AG08395 (cell line): ENCODE measurements at regions not wholly inside any gene's neighbourhood (a gene's known extent, or its start where the extent isn't known, plus 50 kb on each side); places are given as distances from the start of the nearest gene placed in this dataset.

Experiments
- DNase-seq: peaks from one replicate; pipeline ENCODE4 v3.0.0; 2012; ENCODE audit warnings: mixed read lengths, low spot score

DNA sequence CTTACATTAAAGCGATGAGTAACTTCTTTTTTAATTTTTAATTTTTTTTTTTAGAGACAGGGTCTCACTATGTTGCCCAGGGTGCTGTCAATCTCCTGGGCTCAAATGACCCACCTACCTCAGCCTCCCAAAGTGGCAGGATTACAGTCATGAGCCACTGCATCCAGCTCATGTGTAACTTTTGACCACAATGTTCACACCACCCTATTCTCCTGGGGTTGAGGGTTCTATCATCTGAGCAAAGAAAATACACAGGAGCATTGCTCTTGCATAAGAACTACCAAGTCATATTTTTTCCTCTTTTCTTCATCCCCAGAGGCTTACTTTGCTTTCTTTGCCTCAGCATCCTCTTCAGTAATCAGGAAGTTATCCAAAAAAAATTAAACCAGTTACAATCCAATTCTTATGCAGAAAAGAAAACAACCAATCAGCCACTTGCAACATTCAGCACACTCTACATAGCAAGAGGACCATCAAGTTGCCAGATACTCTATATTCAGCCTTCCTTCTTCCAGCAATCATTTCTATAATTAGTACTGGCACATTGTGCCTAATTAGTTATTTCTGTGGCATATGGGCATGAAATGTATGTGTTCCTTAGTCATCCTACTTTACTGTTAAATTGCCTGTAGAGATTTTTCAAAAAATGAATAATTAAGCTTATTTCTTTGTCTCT is 345.6 kb downstream of the AKAIN1 start:
- no peak for DNase-seq

DNA sequence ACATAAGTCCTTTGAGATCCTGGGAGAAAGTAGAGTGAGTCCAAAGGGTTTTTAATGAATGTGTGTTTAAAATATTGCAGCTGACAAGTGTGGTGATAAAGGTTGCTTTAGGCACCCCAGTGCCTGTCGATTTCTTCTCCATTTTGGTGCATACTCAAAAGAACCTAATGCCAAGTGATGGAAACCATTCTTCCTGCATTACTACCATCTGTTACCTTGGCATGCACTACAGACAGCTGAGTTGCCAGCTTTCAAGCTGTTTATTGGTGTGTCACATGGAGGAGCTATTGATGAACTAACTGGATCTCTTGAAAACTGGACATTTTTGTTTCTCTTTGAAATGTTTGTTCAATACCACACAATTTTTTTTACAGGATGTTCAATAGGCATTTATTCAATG is 350.0 kb downstream of the AKAIN1 start:
- no peak for DNase-seq

DNA sequence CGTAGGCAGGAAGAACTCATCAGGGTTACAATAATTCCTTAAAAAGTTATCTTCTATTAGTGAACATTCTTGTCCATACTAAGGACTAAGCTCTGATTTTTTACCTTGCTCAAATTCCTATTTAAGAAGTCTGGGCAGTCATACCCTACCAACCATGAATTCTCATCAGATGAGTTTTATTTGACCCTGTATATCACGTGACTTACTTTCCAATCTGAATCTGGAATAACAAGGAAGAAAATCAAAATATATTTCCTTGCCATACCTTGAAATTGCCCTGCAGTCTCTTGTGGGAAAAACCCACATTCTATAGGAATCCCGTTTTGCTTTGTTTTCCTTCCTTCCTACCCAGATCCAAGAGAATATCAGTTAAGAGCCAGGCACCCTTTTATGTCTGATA is 352.7 kb downstream of the AKAIN1 start:
- no peak for DNase-seq

DNA sequence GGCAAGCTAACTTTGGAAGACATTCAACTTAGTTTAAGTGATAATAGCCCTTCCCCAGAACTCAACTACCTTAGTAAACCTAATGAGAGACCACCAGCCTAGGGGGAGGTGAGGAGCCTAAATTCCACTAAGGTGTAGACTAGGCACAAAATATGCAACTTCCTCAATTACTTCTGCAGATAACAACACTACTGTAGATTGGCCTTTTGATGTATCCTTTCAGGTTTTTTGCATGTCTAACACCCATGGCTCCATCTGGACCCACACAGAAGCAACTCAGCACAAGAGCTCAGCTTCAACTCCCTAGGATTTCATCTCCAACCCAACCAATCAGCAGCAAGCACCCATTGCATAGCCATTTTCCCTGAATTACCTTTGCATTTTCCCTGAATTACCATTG is 353.3 kb downstream of the AKAIN1 start:
- DNase-seq = no peak

DNA sequence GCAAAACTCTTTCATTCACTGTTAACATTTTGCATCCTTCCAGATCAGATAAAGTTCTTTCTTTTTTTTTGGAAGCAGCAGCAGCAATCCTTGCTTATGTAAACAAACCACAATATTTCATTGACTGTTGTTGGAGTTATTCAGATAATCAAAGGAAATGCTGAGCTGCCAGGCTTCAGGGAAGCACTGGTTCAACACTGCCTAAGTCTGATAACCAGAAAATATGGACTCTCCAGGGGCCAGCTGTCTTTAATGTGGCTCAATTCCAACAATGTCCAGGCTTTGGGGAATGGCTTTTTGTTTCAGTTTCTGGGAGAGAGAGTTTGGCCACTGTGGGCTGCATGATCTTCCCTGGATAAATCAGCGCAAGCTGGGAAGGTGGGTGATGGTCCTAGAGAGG is 354.3 kb downstream of the AKAIN1 start:
- no peak for DNase-seq

DNA sequence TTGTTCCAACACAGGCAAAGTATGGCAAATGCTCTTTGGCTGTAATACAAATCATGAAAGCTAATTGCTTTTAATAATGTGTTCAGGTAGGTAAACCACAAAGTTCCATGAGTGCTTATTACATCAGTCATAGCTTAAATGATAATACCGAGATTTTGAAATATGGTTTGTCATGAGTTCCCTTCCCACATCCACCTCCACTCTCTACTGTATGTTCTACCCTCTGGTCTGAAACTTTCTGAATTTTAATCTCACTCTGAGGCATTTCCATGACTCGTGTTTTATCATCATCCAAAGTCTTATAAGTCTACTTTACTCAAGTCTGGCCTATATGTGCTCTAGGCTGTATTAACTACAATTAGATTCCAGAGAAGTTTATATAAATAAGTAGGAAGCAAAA is 354.8 kb downstream of the AKAIN1 start:
- no peak for DNase-seq

DNA sequence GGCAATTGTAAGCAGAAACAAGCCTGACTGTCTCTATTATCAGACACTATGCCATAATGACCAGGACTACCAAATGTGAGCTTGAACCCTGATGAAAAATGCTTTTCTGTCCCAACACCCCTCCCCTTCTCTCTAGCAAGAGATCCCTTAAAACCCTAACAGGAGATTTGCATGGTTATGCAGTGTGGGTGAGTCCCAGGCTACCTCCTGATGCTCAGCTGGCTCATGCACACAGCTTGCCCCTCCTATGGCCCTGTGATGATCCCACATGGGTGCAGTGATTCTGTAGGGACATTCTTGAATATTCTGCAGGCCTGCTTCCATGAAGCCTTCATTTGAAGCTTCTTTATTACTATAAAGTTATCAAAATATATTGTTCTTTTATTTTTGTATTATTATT is 357.4 kb downstream of the AKAIN1 start:
- DNase-seq = no peak

DNA sequence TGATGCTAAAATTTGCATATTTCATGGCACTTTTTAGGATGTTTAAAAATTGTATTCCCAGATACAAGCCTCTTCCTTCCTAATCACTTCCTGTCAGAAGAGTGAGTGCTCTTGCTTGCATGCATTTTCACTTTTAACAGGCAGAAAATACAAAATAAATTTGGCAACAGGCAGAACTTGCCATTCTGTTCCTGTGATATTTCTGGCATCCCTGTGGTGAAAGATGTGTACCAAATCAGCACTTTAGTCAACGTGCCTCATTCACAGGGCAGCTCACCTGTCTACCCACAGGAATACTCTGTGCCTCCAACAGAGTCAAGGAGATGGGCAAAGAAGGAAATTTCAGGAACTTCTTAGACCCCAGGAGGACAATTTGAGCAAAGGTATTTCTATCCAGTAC is 360.9 kb downstream of the AKAIN1 start:
- no peak for DNase-seq

DNA sequence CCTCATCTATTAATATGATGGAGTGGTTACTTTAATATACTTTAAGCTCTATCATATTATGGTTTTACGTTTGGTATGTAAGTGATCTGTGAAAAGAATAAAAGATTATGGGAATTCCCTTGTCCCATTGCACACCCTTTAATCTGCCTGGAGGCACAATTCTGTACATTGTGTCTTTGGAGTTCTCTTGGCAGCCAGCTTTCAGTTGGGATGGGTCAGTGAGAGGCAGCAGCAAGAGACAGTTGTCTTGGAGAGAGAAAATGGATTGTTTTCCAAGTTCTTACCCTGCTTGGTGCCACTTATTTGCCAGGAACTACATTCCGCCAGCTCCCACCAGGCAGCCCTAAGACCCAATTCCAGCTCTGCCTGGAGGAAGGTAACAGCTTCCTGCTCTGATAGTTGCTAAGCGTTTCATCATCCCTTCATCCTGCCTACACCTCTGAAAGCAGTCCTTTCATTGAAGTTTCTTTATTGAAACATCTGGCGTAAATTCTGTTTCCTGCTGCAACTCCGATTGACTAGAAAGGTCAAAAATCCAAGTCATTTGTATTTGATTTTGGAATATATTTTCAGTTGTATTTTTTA is 365.2 kb downstream of the AKAIN1 start:
- DNase-seq = no peak

DNA sequence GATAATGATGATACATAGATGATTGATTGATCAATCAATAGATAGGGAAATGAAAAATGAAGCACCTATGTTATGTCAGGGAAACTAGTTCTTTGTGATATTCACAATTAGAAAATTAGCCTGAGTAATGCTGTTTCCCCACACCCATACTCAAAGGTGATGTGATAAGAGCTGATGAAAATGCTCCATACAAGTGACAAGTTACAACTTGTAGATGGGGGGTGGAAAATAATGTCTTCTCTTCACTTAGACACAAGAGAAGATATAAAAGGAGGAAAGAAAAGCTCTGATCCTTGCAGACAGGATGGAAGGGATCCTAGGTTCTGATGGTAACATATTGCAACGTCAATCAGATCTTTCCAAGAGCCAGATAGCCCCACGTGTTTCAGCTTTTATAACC is 365.9 kb downstream of the AKAIN1 start:
- no peak for DNase-seq

DNA sequence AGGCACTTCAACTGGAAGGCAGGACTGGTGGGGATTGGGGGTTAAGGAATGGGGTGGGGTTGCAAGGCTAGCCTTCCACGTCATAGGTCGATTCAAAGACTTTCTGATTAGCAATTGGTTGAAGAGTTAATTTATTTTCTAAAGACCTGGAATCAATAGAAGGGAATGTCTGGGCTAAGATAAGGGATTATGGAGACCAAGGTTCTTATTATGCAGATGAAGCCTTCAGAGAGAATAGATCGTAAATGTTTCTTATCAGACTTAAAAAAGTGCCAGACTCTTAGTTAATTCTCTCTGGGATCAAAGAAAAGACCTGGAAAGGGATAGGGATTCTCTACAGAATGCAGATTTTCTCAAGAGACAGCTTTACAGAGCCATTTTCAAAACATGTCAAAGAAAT is 368.0 kb upstream of the DLGAP1 start:
- no peak for DNase-seq

DNA sequence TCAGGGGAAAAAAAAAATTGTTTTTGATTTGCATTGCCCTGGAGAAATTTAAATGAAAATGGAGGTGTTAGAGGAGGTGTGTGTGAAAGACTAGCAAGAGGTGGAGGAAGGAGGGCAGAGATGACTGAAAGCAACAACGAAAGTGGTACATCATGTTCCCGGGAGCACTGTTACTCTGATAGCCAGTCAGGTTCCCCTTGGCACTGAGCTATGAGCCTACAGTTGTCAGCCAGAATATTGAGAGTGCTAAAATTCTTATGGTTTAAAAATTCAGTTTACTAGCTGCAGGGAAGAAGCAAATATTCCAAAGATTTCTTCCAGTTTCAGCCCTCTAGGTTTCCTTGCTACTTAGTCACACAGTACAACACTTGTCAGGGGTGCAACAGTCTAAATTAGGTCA is 366.7 kb upstream of the DLGAP1 start:
- no peak for DNase-seq

DNA sequence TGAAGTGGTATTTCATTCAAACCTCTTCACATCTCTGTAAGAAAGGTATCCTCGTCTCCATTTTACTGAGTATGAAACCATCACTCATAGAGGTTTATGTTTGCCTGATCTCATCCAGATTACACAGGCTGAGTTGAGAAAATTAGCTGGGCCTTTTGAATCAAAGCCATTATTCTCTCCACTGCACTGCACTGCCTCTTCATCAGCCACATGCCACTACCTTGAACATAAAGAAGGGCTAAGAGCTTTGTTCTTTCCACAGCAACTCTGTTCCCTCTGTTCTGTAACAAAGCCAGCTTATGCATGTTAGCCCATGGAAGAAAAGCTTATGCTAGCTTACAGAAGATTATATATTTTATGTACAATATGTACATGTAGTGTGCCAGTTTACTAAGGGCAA is 362.6 kb upstream of the DLGAP1 start:
- no peak for DNase-seq

DNA sequence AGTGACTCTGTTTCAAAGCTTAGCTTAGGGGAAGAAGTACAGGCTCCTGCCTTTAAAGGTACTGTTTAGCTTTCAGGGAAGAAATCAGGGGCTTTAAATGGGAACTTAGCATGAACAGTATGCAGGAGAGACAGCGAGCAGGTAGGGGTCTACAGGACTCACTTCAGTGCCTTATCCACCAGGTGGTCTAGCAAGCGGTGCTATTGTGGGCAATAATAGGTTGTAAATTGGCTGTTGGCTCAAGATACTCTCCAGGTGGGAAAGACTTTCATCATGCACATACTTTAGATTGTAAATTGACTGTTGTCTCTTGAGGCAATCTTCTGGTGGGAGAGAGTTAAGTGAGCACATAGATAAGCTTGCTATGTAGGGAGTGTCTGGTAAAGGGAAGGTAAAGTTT is 358.6 kb upstream of the DLGAP1 start:
- DNase-seq = no peak

DNA sequence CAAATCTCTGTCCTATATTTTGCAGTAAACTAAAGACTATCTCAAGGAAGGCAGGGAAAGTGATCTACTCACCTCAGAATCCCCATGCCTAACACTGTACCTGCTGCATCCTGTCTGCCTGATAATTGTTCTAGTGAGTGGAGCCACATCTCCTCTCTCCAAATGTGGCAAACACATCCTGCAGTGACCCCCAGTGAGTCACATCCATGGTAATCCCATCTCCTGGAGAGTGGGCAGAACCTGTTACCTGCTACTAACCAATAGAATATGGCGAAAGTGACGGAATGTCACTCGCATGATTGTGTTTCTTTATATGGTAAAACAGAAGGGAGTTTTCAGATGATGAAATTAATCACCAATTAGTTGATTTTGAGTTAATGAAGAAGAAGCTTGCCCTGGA is 353.8 kb upstream of the DLGAP1 start:
- no peak for DNase-seq

DNA sequence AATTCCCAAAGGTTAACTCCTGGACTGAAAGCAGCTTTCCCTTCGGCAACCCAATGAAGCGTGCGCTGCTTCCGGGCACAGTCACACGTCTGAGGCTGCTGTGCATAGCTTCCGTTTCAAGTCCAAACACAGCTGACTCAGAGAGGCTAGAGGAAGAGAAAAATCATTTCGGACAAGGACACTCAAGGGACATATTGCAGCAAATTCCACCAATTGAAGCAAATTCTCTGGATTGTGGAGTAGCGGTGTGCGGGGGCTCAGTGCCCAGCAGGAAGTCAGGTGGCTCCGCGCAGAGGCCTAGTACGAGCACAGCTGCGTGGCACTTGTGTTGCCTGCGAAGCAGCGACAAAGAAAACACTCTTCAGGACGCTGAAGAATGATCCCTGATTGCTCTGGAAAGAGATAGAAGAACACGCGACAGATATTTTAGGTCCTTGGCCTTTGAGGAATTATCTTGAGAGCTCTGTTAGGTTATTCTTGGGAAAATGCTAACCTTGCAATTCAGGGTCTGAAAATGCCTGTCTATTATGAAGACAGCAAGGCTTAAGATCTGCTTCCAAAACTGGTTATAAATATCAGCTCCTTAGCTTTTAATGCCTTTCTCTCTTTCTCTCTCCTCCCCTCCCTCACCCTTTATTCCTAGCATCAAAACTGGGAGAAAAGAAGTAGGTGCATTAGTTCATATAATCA is 352.6 kb upstream of the DLGAP1 start:
- DNase-seq = no peak

DNA sequence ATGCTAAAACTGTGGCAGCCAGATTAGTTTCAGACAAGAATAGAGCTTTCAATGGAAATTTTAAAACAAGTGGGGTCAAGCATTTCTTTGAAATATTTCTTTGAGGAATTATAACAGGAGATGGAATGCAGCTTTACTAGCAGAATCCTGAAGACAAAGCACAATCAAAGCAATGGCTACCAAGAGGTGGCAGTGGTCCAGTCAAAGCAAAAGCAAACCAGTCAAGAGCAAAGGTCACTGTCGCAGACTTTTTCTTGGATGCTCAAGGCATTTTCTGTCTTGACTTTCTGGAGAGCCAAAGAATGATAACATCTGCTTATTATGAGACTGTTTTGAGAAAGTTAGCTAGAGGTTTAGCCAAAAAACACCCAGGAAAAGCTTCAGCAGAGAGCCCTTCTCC is 351.2 kb upstream of the DLGAP1 start:
- no peak for DNase-seq

DNA sequence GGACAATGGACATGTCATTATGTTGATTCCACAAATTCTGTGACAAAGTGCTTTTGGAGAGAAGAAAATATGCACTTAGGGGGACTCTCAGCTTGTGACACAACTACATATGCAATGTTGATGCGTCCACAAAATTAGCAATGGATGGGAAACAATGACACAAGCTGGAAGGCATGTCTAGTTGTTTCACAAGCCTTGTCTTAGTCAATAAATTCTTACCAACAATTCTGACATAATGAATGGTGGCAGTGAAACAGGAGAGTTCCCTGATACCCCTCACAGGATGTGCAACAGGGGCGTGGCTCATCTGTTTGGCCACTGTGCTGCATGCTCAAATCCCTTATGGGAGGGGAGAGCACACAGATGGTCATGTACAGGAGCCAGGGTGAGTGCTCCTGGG is 347.2 kb upstream of the DLGAP1 start:
- DNase-seq = no peak

DNA sequence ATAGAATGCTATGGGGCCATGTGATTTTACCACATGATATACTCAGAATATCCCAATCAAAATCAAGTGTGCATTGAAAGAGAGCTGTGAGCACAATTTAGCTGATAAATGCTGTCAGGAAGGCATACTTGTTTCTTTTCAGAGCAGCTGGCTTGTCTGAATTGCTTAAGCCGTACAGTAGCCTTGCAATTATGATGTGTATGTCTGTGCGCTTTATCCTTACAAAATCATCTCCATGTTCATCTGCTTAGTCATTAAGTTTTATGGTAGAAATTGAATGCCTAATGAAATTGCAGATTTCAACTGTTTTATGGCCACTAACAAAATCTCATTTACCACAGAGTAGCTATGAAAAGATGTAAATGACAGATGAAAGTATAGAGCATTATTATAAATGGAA is 346.0 kb upstream of the DLGAP1 start:
- DNase-seq = no peak

DNA sequence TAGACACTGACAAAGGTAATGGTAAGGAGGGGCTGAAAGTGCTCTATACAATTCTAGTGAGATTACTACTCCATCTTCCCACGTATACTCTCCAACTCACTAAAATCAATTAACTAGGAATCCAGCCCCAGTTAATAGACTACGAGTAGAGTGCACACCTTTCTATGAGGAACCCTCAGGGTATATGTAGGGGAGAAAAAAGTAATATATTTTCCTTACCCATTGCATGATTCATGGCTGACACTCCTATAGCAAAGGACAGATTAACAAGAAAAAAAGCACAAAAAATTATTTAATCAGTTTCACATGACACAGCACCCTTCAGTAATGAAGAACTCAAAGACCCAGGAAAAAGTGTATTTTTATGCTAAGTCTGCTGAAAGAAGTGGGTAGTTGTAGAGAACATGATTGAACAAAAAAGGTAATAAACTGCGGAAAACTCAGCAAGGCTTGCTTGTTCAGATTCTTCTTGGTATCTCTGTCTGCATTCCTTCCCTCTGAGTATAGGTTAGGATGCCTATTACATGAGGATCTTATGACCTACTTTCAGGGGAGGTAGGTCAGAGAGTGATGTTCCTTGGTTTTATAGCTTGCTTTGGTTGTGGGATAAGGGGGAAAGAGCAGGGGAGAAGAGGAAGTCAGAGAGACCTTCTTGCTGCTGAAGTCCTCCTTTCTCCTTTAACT is 342.0 kb upstream of the DLGAP1 start:
- no peak for DNase-seq

DNA sequence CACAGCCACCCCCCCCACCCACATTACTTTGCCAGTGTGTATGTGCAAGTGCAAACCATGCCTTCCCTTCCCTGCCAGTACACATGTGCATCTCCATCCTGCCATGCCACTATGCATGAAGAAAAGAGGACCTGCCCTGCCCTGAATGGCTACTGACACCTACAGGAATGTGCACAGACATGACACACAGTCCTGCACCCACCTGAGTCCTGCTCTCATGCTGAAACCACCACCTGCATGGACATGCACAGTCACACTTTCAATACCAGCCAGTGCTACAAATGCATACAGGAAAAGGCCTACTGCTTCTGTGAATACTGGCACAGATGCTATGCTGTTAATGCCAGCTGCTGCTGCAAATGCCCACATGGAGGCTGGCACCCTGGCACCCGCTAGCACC is 334.4 kb upstream of the DLGAP1 start:
- DNase-seq = no peak

DNA sequence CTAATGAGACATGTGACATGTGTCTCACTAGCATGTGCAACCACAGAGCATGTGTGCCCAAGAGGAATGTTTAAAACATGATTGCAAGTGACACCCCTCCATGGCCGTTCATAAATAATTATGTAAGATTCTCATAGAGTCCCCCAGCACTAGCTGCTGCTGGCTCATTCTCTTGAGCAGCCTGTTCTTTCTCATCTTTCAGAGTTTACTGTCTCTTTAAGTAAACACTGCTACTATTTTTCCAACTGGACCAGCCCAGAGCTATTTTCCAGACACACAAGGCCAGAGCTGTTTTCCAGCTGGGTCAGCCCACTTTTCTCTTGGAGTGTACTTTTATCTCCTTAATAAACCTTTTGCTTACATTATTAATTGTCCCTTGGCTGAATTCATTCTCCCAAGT is 326.8 kb upstream of the DLGAP1 start:
- DNase-seq = no peak

DNA sequence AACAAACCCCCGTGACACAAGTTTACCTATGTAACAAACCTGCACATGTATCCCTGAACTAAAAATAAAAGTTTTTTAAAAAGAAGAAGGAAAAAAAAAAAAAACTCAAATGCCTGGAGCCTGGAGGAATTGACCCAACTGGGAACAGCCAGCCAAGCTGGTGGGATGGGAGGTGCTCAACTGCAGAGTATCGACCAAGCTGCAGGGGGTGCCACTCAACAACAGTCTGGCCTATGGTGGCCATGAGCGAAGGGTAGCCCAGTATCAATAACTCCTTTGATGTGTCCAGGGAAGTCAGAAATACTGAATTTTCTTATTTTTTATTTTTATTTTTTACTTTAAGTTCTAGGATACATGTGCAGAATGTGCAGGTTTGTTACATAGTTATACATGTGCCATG is 310.3 kb upstream of the DLGAP1 start:
- DNase-seq = no peak
